Caco-2 (cell line): ENCODE measurements at regions not wholly inside any gene's neighbourhood (a gene's known extent, or its start where the extent isn't known, plus 50 kb on each side); places are given as distances from the start of the nearest gene placed in this dataset.

Source experiments
- BruUV-seq: library from RNA; stranded (reverse); fragments of 400-500 nt; replicated peaks from 2 replicates; lab custom pipeline; 2021; lab: Mats Ljungman, UMichigan
- CTCF ChIA-PET: fragments of 300-600 bp; sonication (Branson Sonifier 250); formaldehyde crosslinking; loops from one replicate; lab custom pipeline; 2022; ENCODE audit warnings: antibody characterized with exemption; lab: Charles Lee
- POLR2A ChIA-PET: fragments of 300-600 bp; sonication (Branson Sonifier 250); formaldehyde crosslinking; loops from one replicate; lab custom pipeline; 2022; ENCODE audit warnings: antibody characterized with exemption; lab: Charles Lee
- DNase-seq, 2 experiments: peaks; one replicate each; pipeline versions ENCODE4 v3.0.0 to v3.0.0-alpha.2; 2020 to 2022
- H3K27me3 ChIP-seq: replicated peaks from 2 replicates; pipeline ENCODE4 v1.6.0; 2011; ENCODE audit warnings: low read length; ENCODE audit not compliant: control insufficient read depth, insufficient read depth
- H3K36me3 ChIP-seq: 2 replicates; pipeline ENCODE4 v1.5.1; 2011; ENCODE audit warnings: low read length; ENCODE audit not compliant: control insufficient read depth, insufficient read depth
- H3K4me1 ChIP-seq: fragments of 250-450 bp; sonication (Bioruptor Pico); 2 replicates; pipeline ENCODE4 v1.5.1; 2020; ENCODE audit warnings: mild to moderate bottlenecking
- H3K4me3 ChIP-seq: 2 replicates; pipeline ENCODE4 v1.5.1; 2011; ENCODE audit warnings: low read depth, mild to moderate bottlenecking, control low read depth, low read length
- H3K9me3 ChIP-seq: fragments of 250-450 bp; sonication (Bioruptor Pico); 2 replicates; pipeline ENCODE4 v1.5.1; 2020; ENCODE audit warnings: mild to moderate bottlenecking, moderate library complexity
- H3K27ac Mint-ChIP-seq: one replicate; pipeline ENCODE4 v1.8.0; 2022; ENCODE audit warnings: mixed read lengths; ENCODE audit not compliant: unreplicated experiment
- H3K27me3 Mint-ChIP-seq: one replicate; pipeline ENCODE4 v1.8.0; 2022; ENCODE audit warnings: mixed read lengths; ENCODE audit not compliant: insufficient read depth, unreplicated experiment
- H3K36me3 Mint-ChIP-seq: one replicate; pipeline ENCODE4 v1.8.0; 2022; ENCODE audit warnings: mild to moderate bottlenecking, mixed read lengths; ENCODE audit not compliant: insufficient read depth, unreplicated experiment
- H3K4me1 Mint-ChIP-seq: one replicate; pipeline ENCODE4 v1.8.0; 2022; ENCODE audit warnings: low read depth, mixed read lengths; ENCODE audit not compliant: unreplicated experiment
- H3K4me3 Mint-ChIP-seq: one replicate; pipeline ENCODE4 v1.8.0; 2022; ENCODE audit warnings: mild to moderate bottlenecking, moderate library complexity, mixed read lengths; ENCODE audit not compliant: unreplicated experiment
- H3K9me3 Mint-ChIP-seq: one replicate; pipeline ENCODE4 v1.8.0; 2022; ENCODE audit warnings: mixed read lengths; ENCODE audit not compliant: unreplicated experiment
- CTCF ChIP-seq, 2 experiments: fragments of 200-600 bp in 1 of 2; IDR thresholded peaks; 1 replicate in 1 of 2; 2 replicates in 1 of 2; pipeline versions ENCODE4 v1.5.1 to v1.8.0; 2011 to 2022; ENCODE audit warnings: antibody characterized with exemption in 1 of 2, control low read depth in 1 of 2, inconsistent platforms in 1 of 2, low read depth in 1 of 2, low read length in 1 of 2, mild to moderate bottlenecking in 1 of 2, moderate library complexity in 1 of 2; ENCODE audit not compliant: insufficient read depth in 1 of 2, severe bottlenecking in 1 of 2, unreplicated experiment in 1 of 2
- intact Hi-C: fragments of 100-400 bp; cut with micrococcal nuclease; formaldehyde crosslinking; loops from one replicate; pipeline ENCODE4 v1.10.0; 2022; ENCODE audit not compliant: unreplicated experiment

- Histone ChIP-seq H3K4me1 (no peaks in the 10 kb centered on the region), H3K4me3 (no peak overlapping the region), H3K9me3 (no peaks in the 10 kb centered on the region), H3K36me3 (no peaks in the 10 kb centered on the region), H3K27me3 (no peaks in the 10 kb centered on the region)
- ChIA-PET CTCF (no interaction called here), POLR2A (no interaction called here)
- Mint-ChIP-seq H3K4me1 (no peaks in the 10 kb centered on the region), H3K4me3 (no peak overlapping the region), H3K27me3 (peaks cover 14% of the 10 kb centered on the region), H3K9me3 (no peaks in the 10 kb centered on the region), H3K27ac (no peak overlapping the region), H3K36me3 (no peaks in the 10 kb centered on the region)
- no peak for DNase-seq
- intact Hi-C loops: no loop called here
- no TSS peak for BruUV-seq
- TF ChIP-seq CTCF (IDR thresholded peaks at IDR 0.05; ENCODE audit: insufficient read depth in 1 of 2, low read depth in 1 of 2, low read length in 1 of 2, severe bottlenecking in 1 of 2, unreplicated experiment in 1 of 2): no peak
These were observed 105.4 kb upstream of the TBCA start for GRCh38 chr5:77881528-77881927.

- no peaks in the 10 kb centered on the region for H3K4me1 Mint-ChIP-seq
- POLR2A ChIA-PET: no interaction called here
- CTCF ChIA-PET: no interaction called here
- intact Hi-C loops: no loop called here
- H3K4me3 Mint-ChIP-seq: no peak overlapping the region
- no peaks in the 10 kb centered on the region for H3K27me3 ChIP-seq
- BruUV-seq: no TSS peak
- H3K36me3 ChIP-seq: no peaks in the 10 kb centered on the region
- H3K27me3 Mint-ChIP-seq: peaks cover 2% of the 10 kb centered on the region
- H3K27ac Mint-ChIP-seq: no peak overlapping the region
- no peak for DNase-seq
- H3K4me1 ChIP-seq: no peaks in the 10 kb centered on the region
- no peaks in the 10 kb centered on the region for H3K36me3 Mint-ChIP-seq
- H3K9me3 Mint-ChIP-seq: no peaks in the 10 kb centered on the region
- no peak overlapping the region for H3K4me3 ChIP-seq
- no peaks in the 10 kb centered on the region for H3K9me3 ChIP-seq
- no peak for TF ChIP-seq CTCF (IDR thresholded peaks at IDR 0.05; ENCODE audit: insufficient read depth in 1 of 2, low read depth in 1 of 2, low read length in 1 of 2, severe bottlenecking in 1 of 2, unreplicated experiment in 1 of 2)
These were observed 101.6 kb upstream of the TBCA start for GRCh38 chr5:77877516-77878355.

- Mint-ChIP-seq H3K4me3 (no peak overlapping the region), H3K9me3 (no peaks in the 10 kb centered on the region), H3K27ac (no peak overlapping the region), H3K4me1 (no peaks in the 10 kb centered on the region), H3K27me3 (peaks cover 2% of the 10 kb centered on the region), H3K36me3 (no peaks in the 10 kb centered on the region)
- POLR2A ChIA-PET: no interaction called here
- intact Hi-C loops: no loop called here
- H3K9me3 ChIP-seq: no peaks in the 10 kb centered on the region
- DNase-seq: no peak
- CTCF ChIA-PET: no interaction called here
- BruUV-seq: no TSS peak
- no peaks in the 10 kb centered on the region for H3K27me3 ChIP-seq
- H3K4me1 ChIP-seq: no peaks in the 10 kb centered on the region
- H3K4me3 ChIP-seq: no peak overlapping the region
- TF ChIP-seq CTCF (IDR thresholded peaks at IDR 0.05; ENCODE audit: insufficient read depth in 1 of 2, low read depth in 1 of 2, low read length in 1 of 2, severe bottlenecking in 1 of 2, unreplicated experiment in 1 of 2): no peak
- H3K36me3 ChIP-seq: no peaks in the 10 kb centered on the region
These were observed 100.8 kb upstream of the TBCA start for GRCh38 chr5:77876862-77877502.
